ENCODE measurements at regions not wholly inside any gene's neighbourhood (a gene's known extent, or its start where the extent isn't known, plus 50 kb on each side); places are given as distances from the start of the nearest gene placed in this dataset.

DNA sequence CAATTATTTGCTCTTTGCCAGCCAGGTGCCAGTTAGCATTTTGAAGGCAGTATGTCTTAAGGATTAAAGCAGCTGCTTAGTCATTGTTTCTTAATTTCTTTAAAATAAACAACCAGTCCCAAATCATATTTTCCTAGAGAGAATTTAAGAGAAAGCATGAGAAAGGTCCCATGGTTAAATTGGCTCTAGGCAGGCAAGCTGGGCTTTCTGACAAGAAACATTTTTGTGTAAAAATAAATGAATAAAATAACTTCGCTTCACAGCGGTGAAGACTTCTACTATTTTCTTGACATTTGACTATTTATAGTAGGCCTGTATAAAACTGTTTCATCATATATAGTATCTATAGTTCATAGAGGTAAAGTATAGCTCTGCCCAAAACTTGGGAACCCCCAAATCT is 617.7 kb upstream of the C9orf72 start:
- TF ChIP-seq, protein P1, sequence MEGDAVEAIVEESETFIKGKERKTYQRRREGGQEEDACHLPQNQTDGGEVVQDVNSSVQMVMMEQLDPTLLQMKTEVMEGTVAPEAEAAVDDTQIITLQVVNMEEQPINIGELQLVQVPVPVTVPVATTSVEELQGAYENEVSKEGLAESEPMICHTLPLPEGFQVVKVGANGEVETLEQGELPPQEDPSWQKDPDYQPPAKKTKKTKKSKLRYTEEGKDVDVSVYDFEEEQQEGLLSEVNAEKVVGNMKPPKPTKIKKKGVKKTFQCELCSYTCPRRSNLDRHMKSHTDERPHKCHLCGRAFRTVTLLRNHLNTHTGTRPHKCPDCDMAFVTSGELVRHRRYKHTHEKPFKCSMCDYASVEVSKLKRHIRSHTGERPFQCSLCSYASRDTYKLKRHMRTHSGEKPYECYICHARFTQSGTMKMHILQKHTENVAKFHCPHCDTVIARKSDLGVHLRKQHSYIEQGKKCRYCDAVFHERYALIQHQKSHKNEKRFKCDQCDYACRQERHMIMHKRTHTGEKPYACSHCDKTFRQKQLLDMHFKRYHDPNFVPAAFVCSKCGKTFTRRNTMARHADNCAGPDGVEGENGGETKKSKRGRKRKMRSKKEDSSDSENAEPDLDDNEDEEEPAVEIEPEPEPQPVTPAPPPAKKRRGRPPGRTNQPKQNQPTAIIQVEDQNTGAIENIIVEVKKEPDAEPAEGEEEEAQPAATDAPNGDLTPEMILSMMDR (conservative IDR thresholded peaks at IDR 0.05 in 1 of 2, IDR thresholded peaks at IDR 0.05 in 1 of 2; ENCODE audit: extremely low read depth in 1 of 2, insufficient read depth in 1 of 2, low read depth in 1 of 2, low read length in 2 of 2): no peak
- TF ChIP-seq EZH2 (IDR thresholded peaks at IDR 0.05; ENCODE audit: borderline replicate concordance, low read length): no peak

Measured in mammary epithelial cell (primary cell).